A549 (cell line): ENCODE measurements at regions not wholly inside any gene's neighbourhood (a gene's known extent, or its start where the extent isn't known, plus 50 kb on each side); places are given as distances from the start of the nearest gene placed in this dataset.

Experiments
- ATAC-seq, 2 experiments: fragments of 200-7000 bp in 1 of 2; fragments of >200 bp in 1 of 2; cut with Nextera tagmentation in 1 of 2; cut with Tn5 transposase in 1 of 2; 3 replicates each; pipeline versions ENCODE4 v1.8.0 to v1.9.1; 2018 to 2020; ENCODE audit warnings: mild to moderate bottlenecking in 1 of 2, moderate library complexity in 1 of 2
- CTCF ChIA-PET: fragments of 300-600 bp; sonication (Branson Sonifier 250); formaldehyde crosslinking; extraction: SDS; loops from one replicate; lab custom pipeline; 2021; ENCODE audit warnings: antibody characterized with exemption, inconsistent platforms; lab: Yijun Ruan, JAX
- POLR2A ChIA-PET: fragments of 350-600 bp; formaldehyde crosslinking; extraction: SDS; loops from one replicate; lab custom pipeline; 2021; ENCODE audit warnings: antibody characterized with exemption, inconsistent platforms; lab: Yijun Ruan, JAX
- DNase-seq, 2 experiments: peaks; one replicate each; pipeline versions ENCODE4 v3.0.0 to v3.0.0-alpha.2; 2011 to 2016; ENCODE audit warnings: low read depth in 1 of 2, low spot score in 1 of 2
- FAIRE-seq: peaks from 2 replicates; lab custom pipeline; 2011; peaks lifted over from hg19 to GRCh38; lab: Jason Lieb, UNC
- H3K27ac ChIP-seq, 2 experiments: fragments of >200 bp; sonication (Bioruptor Twin); formaldehyde crosslinking; 3 replicates each; pipeline ENCODE4 v1.5.1; 2016 to 2017
- H3K4me1 ChIP-seq: fragments of >200 bp; sonication (Bioruptor Twin); formaldehyde crosslinking; 3 replicates; pipeline ENCODE4 v1.6.1; 2016
- H3K4me2 ChIP-seq: fragments of >200 bp; sonication (Bioruptor Twin); formaldehyde crosslinking; 3 replicates; pipeline ENCODE4 v1.6.1; 2016
- H3K4me3 ChIP-seq: fragments of >200 bp; sonication (Bioruptor Twin); formaldehyde crosslinking; 3 replicates; pipeline ENCODE4 v1.5.1; 2016
- H3K9me3 ChIP-seq: fragments of >200 bp; sonication (Bioruptor Twin); formaldehyde crosslinking; 3 replicates; pipeline ENCODE4 v1.6.1; 2016
- BHLHE40 ChIP-seq: IDR thresholded peaks from 2 replicates; pipeline ENCODE4 v1.6.1; 2012; ENCODE audit warnings: low read depth, low read length, inconsistent platforms
- CBX2 ChIP-seq: fragments of 200-600 bp; sonication (generic); IDR thresholded peaks from 2 replicates; pipeline ENCODE4 v1.6.1; 2016; ENCODE audit warnings: low read depth, mild to moderate bottlenecking, borderline replicate concordance
- CHD2 ChIP-seq: fragments of 150-350 bp; IDR thresholded peaks from 2 replicates; pipeline ENCODE4 v1.6.1; 2014; ENCODE audit warnings: low read length; ENCODE audit not compliant: partially characterized antibody
- EHF ChIP-seq: fragments of 250-450 bp; sonication (Bioruptor Pico); IDR thresholded peaks from 2 replicates; pipeline ENCODE4 v1.5.0; 2020; ENCODE audit warnings: mild to moderate bottlenecking
- ESRRA ChIP-seq: fragments of 150-350 bp; IDR thresholded peaks from 2 replicates; pipeline ENCODE4 v1.6.1; 2014; ENCODE audit warnings: mild to moderate bottlenecking, low read length, borderline replicate concordance
- FOSB ChIP-seq: fragments of 250-450 bp; sonication (Bioruptor Pico); IDR thresholded peaks from 2 replicates; pipeline ENCODE4 v1.5.0; 2020; ENCODE audit warnings: mild to moderate bottlenecking, moderate library complexity
- HEYL ChIP-seq: fragments of 250-450 bp; sonication (Bioruptor Pico); IDR thresholded peaks from 2 replicates; pipeline ENCODE4 v1.8.0; 2021; ENCODE audit warnings: mild to moderate bottlenecking, moderate library complexity
- JUN ChIP-seq, 2 experiments: fragments of >200 bp; sonication (Bioruptor Twin); formaldehyde crosslinking; IDR thresholded peaks; 2 replicates in 1 of 2; 3 replicates in 1 of 2; pipeline ENCODE4 v1.6.1; 2016 to 2017
- KDM5A ChIP-seq: fragments of 200-600 bp; sonication (generic); IDR thresholded peaks from 2 replicates; pipeline ENCODE4 v1.6.1; 2016; ENCODE audit warnings: antibody characterized with exemption, mild to moderate bottlenecking
- MYC ChIP-seq: IDR thresholded peaks from 2 replicates; pipeline ENCODE4 v1.6.1; 2012; ENCODE audit warnings: mild to moderate bottlenecking, inconsistent platforms, low read length, improper control_type of control experiment, borderline replicate concordance
- NFE2L2 ChIP-seq: fragments of 150-350 bp; conservative IDR thresholded peaks from 2 replicates; pipeline ENCODE4 v1.6.1; 2014; ENCODE audit warnings: low read length
- NPAS2 ChIP-seq: fragments of 250-450 bp; sonication (Bioruptor Pico); IDR thresholded peaks from 2 replicates; pipeline ENCODE4 v1.8.0; 2022; ENCODE audit warnings: mild to moderate bottlenecking, moderate library complexity, borderline replicate concordance
- PHF8 ChIP-seq: fragments of 200-600 bp; sonication (generic); IDR thresholded peaks from 2 replicates; pipeline ENCODE4 v1.6.1; 2016; ENCODE audit warnings: low read depth, mild to moderate bottlenecking, antibody characterized with exemption, moderate library complexity, borderline replicate concordance
- POLR2A ChIP-seq: IDR thresholded peaks from 2 replicates; pipeline ENCODE4 v1.6.1; 2012; ENCODE audit warnings: mild to moderate bottlenecking, low read length
- RAD21 ChIP-seq, 2 experiments: fragments of >200 bp in 1 of 2; sonication (Bioruptor Twin) in 1 of 2; formaldehyde crosslinking in 1 of 2; IDR thresholded peaks in 1 of 2; conservative IDR thresholded peaks in 1 of 2; 2 replicates in 1 of 2; 3 replicates in 1 of 2; pipeline ENCODE4 v1.6.1; 2012 to 2018; ENCODE audit warnings: inconsistent platforms in 1 of 2
- RCOR1 ChIP-seq: fragments of 150-350 bp; IDR thresholded peaks from 2 replicates; pipeline ENCODE4 v1.6.1; 2014; ENCODE audit warnings: antibody characterized with exemption, low read length, low read depth
- SREBF2 ChIP-seq: fragments of 450-650 bp; IDR thresholded peaks from 2 replicates; pipeline ENCODE4 v1.6.1; 2014; ENCODE audit warnings: mild to moderate bottlenecking, moderate library complexity
- ZFP36 ChIP-seq: fragments of 450-650 bp; IDR thresholded peaks from 2 replicates; pipeline ENCODE4 v1.6.1; 2014; ENCODE audit warnings: borderline replicate concordance; ENCODE audit not compliant: partially characterized antibody
- ZNF302 ChIP-seq: fragments of 250-450 bp; sonication (Bioruptor Pico); IDR thresholded peaks from 2 replicates; pipeline ENCODE4 v1.9.0; 2021; ENCODE audit warnings: inconsistent platforms, mild to moderate bottlenecking, moderate library complexity
- WGBS: methylation state at CpG from one replicate; pipeline ENCODE4 v1.1.6; 2017; ENCODE audit errors: missing lambda C conversion rate; 5-methylcytosine and 5-hydroxymethylcytosine counted together
- TF ChIP-seq, protein P1 (sequence below): fragments of 250-450 bp; sonication (Bioruptor Pico); IDR thresholded peaks from 2 replicates; pipeline ENCODE4 v1.5.0; 2020; ENCODE audit warnings: low read depth, mild to moderate bottlenecking, moderate library complexity
- TF ChIP-seq, protein P2 (sequence below): IDR thresholded peaks from 2 replicates; pipeline ENCODE4 v1.6.1; 2012
- TF ChIP-seq, protein P3 (sequence below): fragments of >200 bp; sonication (Bioruptor Twin); formaldehyde crosslinking; IDR thresholded peaks from 2 replicates; pipeline ENCODE4 v1.6.1; 2016
- TF ChIP-seq, protein P4 (sequence below): fragments of 450-650 bp; IDR thresholded peaks from 2 replicates; pipeline ENCODE4 v1.6.1; 2014; ENCODE audit warnings: antibody characterized with exemption
- TF ChIP-seq, protein P5 (sequence below): fragments of 250-450 bp; sonication (Bioruptor Pico); IDR thresholded peaks from 2 replicates; pipeline ENCODE4 v1.5.0; 2021; ENCODE audit warnings: mild to moderate bottlenecking, moderate library complexity, borderline replicate concordance
- TF ChIP-seq, protein P6 (sequence below): fragments of 150-350 bp; IDR thresholded peaks from 2 replicates; pipeline ENCODE4 v1.6.1; 2014; ENCODE audit warnings: low read depth, mild to moderate bottlenecking, low read length
- TF ChIP-seq, protein P7 (sequence below): fragments of >200 bp; sonication (Bioruptor Twin); formaldehyde crosslinking; IDR thresholded peaks from 3 replicates; pipeline ENCODE4 v1.5.1; 2016

DNA sequence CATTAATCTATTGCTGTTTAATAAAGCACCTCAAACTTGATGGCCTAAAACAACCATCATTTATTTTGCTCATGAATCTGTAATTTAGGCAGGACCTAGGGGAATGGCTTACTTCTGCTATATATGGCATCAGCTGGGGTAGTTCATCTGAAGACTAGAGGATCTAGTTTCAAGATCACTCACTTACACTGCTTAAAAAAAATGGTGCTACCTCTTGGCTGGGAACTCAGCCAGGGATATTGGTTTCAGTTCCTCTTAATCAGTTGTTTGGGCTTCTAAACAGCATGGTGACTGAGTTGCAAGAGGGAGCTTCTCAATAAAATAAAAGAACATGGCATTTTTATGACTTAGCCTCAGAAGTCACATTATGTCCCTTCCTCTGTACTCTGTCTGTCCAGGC is 142.0 kb downstream of the FAM114A2 start:
- DNase-seq (no peak), ATAC-seq (no peak), FAIRE-seq (no peak)
- ChIA-PET CTCF (no interaction called here), POLR2A (no interaction called here)
- Histone ChIP-seq H3K4me2 (no peak overlapping the region), H3K9me3 (no peaks in the 10 kb centered on the region), H3K4me1 (no peaks in the 10 kb centered on the region), H3K27ac (no peak overlapping the region), H3K4me3 (no peak overlapping the region)
- TF ChIP-seq HEYL (no peak), CHD2 (no peak), ZFP36 (no peak), POLR2A (no peak)

DNA sequence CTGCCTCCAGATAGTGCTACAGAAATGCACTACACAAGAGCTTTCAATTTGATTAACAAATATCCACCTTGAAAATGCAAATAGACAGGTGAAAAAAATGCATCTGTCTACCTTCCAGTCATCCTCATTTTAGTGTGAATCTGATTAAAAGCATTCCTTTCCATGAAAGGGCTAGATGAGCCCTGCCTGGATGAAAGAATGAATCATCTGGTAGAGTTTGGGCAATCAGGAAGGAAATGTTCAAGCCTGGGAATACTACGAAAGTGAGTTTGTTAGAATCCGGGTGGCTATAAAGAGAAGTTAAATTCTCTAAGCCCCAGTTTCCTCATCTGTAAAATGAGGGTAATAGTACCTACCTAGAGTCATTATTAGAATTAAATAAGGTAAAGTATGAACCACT is 142.6 kb downstream of the FAM114A2 start:
- POLR2A ChIA-PET, result no interaction called here
- DNase-seq, result no peak
- CTCF ChIA-PET, result interaction anchor here (1.0 kb wide), 1 partner anchor 349 kb away, joined by 3 read pairs; no protein-coding TSS in a partner anchor
- Histone ChIP-seq H3K4me1 (no peaks in the 10 kb centered on the region), H3K4me2 (no peak overlapping the region), H3K9me3 (no peaks in the 10 kb centered on the region), H3K27ac (no peak overlapping the region), H3K4me3 (no peak overlapping the region)
- TF ChIP-seq, protein P1, sequence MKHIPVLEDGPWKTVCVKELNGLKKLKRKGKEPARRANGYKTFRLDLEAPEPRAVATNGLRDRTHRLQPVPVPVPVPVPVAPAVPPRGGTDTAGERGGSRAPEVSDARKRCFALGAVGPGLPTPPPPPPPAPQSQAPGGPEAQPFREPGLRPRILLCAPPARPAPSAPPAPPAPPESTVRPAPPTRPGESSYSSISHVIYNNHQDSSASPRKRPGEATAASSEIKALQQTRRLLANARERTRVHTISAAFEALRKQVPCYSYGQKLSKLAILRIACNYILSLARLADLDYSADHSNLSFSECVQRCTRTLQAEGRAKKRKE (CRISPR knock-in tag), result no peak
- TF ChIP-seq ZNF302 (CRISPR knock-in tag) (no peak), SREBF2 (no peak)
- TF ChIP-seq, protein P2, sequence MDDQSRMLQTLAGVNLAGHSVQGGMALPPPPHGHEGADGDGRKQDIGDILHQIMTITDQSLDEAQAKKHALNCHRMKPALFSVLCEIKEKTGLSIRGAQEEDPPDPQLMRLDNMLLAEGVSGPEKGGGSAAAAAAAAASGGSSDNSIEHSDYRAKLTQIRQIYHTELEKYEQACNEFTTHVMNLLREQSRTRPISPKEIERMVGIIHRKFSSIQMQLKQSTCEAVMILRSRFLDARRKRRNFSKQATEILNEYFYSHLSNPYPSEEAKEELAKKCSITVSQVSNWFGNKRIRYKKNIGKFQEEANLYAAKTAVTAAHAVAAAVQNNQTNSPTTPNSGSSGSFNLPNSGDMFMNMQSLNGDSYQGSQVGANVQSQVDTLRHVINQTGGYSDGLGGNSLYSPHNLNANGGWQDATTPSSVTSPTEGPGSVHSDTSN, result no peak
- WGBS, result 3% methylated on average over 2 of the region's 2 CpGs
- ATAC-seq, result no peak
- FAIRE-seq, result no peak

DNA sequence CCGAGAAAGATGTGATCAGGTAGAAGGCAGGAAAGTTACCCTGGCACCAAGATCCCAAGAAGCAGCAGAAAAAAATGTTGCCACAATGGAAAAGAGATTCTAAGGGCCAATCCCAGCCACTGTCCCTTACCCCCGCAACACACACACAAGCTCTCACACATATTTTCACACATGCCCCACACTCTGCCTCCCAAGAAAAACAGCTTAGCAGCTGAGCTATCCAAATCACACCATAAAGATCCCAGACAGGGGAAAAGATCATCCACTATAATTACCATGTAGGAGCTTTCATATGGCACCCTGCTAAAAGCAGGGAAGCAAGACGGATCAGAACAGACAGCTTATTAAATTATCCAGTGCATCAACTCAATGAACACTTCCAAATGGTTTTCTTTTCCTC is 143.4 kb downstream of the FAM114A2 start:
- WGBS, result 12% methylated on average over 3 of the region's 3 CpGs
- FAIRE-seq, result no peak

More for the DNA sequence above, 143.4 kb downstream of the FAM114A2 start:
- ChIA-PET POLR2A (no interaction called here), CTCF (interaction anchor here (0.7 to 1.0 kb wide), 3 partner anchors 10 to 348 kb away, joined by 3 read pairs; no protein-coding TSS in a partner anchor)
- no peak for DNase-seq
- Histone ChIP-seq H3K27ac (no peak overlapping the region), H3K4me1 (no peaks in the 10 kb centered on the region)
- TF ChIP-seq ESRRA (no peak), NFE2L2 (no peak), EHF (no peak), ZFP36 (no peak), RCOR1 (no peak), RAD21 (conservative IDR thresholded peaks at IDR 0.05 in 1 of 2, IDR thresholded peaks at IDR 0.05 in 1 of 2) (no peak), POLR2A (no peak), NPAS2 (CRISPR knock-in tag) (no peak), BHLHE40 (no peak), KDM5A (no peak), MYC (no peak), JUN (IDR thresholded peaks at IDR 0.05) (no peak), CBX2 (no peak), FOSB (CRISPR knock-in tag) (no peak), PHF8 (no peak)
- TF ChIP-seq, protein P3, sequence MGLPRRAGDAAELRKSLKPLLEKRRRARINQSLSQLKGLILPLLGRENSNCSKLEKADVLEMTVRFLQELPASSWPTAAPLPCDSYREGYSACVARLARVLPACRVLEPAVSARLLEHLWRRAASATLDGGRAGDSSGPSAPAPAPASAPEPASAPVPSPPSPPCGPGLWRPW, result no peak
- TF ChIP-seq, protein P4, sequence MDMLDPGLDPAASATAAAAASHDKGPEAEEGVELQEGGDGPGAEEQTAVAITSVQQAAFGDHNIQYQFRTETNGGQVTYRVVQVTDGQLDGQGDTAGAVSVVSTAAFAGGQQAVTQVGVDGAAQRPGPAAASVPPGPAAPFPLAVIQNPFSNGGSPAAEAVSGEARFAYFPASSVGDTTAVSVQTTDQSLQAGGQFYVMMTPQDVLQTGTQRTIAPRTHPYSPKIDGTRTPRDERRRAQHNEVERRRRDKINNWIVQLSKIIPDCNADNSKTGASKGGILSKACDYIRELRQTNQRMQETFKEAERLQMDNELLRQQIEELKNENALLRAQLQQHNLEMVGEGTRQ, result no peak
- TF ChIP-seq, protein P5, sequence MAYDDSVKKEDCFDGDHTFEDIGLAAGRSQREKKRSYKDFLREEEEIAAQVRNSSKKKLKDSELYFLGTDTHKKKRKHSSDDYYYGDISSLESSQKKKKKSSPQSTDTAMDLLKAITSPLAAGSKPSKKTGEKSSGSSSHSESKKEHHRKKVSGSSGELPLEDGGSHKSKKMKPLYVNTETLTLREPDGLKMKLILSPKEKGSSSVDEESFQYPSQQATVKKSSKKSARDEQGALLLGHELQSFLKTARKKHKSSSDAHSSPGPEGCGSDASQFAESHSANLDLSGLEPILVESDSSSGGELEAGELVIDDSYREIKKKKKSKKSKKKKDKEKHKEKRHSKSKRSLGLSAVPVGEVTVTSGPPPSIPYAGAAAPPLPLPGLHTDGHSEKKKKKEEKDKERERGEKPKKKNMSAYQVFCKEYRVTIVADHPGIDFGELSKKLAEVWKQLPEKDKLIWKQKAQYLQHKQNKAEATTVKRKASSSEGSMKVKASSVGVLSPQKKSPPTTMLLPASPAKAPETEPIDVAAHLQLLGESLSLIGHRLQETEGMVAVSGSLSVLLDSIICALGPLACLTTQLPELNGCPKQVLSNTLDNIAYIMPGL (CRISPR knock-in tag), result no peak
- TF ChIP-seq, protein P6, sequence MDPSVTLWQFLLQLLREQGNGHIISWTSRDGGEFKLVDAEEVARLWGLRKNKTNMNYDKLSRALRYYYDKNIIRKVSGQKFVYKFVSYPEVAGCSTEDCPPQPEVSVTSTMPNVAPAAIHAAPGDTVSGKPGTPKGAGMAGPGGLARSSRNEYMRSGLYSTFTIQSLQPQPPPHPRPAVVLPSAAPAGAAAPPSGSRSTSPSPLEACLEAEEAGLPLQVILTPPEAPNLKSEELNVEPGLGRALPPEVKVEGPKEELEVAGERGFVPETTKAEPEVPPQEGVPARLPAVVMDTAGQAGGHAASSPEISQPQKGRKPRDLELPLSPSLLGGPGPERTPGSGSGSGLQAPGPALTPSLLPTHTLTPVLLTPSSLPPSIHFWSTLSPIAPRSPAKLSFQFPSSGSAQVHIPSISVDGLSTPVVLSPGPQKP, result no peak
- TF ChIP-seq, protein P7, sequence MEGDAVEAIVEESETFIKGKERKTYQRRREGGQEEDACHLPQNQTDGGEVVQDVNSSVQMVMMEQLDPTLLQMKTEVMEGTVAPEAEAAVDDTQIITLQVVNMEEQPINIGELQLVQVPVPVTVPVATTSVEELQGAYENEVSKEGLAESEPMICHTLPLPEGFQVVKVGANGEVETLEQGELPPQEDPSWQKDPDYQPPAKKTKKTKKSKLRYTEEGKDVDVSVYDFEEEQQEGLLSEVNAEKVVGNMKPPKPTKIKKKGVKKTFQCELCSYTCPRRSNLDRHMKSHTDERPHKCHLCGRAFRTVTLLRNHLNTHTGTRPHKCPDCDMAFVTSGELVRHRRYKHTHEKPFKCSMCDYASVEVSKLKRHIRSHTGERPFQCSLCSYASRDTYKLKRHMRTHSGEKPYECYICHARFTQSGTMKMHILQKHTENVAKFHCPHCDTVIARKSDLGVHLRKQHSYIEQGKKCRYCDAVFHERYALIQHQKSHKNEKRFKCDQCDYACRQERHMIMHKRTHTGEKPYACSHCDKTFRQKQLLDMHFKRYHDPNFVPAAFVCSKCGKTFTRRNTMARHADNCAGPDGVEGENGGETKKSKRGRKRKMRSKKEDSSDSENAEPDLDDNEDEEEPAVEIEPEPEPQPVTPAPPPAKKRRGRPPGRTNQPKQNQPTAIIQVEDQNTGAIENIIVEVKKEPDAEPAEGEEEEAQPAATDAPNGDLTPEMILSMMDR, result no peak
- TF ChIP-seq, all 56 proteins: peak for 0
- H3K9me3 ChIP-seq, result no peaks in the 10 kb centered on the region
- no peak overlapping the region for H3K4me3 ChIP-seq
- no peak for ATAC-seq
- no peak overlapping the region for H3K4me2 ChIP-seq
